ENCODE measurements at regions not wholly inside any gene's neighbourhood (a gene's known extent, or its start where the extent isn't known, plus 50 kb on each side); places are given as distances from the start of the nearest gene placed in this dataset.
"Not testable (repeated sequence)": the region's sequence is repeated elsewhere in the genome, so short reads cannot be mapped to it uniquely, and the experiment has no call there.

GRCh38 chr7:96558530-96558929 lies 151.1 kb downstream of the SEM1 start:
- DNase-seq = no peak

GRCh38 chr7:96558093-96558492 lies 151.6 kb downstream of the SEM1 start:
- DNase-seq = no peak

GRCh38 chr7:96557598-96557997 lies 152.0 kb downstream of the SEM1 start:
- DNase-seq = not testable (repeated sequence)

- no peak for DNase-seq
These were observed 161.0 kb downstream of the SEM1 start for GRCh38 chr7:96548664-96549063.

GRCh38 chr7:96547371-96547811 lies 162.3 kb downstream of the SEM1 start:
- DNase-seq = no peak

GRCh38 chr7:96546426-96546825 lies 163.2 kb downstream of the SEM1 start:
- no peak for DNase-seq

GRCh38 chr7:96539471-96539870 lies 170.2 kb downstream of the SEM1 start:
- no peak for DNase-seq

- no peak for DNase-seq
These were observed 171.0 kb downstream of the SEM1 start for GRCh38 chr7:96538632-96539031.

- no peak for DNase-seq
These were observed 175.4 kb downstream of the SEM1 start for GRCh38 chr7:96534221-96534620.

GRCh38 chr7:96532428-96532935 lies 177.2 kb downstream of the SEM1 start:
- DNase-seq = no peak

- no peak for DNase-seq
These were observed 178.3 kb downstream of the SEM1 start for GRCh38 chr7:96531331-96531730.

GRCh38 chr7:96530786-96531185 lies 178.9 kb downstream of the SEM1 start:
- DNase-seq = no peak

GRCh38 chr7:96527133-96527827 lies 182.4 kb downstream of the SEM1 start:
- DNase-seq = no peak

- DNase-seq = no peak
These were observed 183.2 kb downstream of the SEM1 start for GRCh38 chr7:96526496-96526895.

- DNase-seq = no peak
These were observed 188.4 kb downstream of the SEM1 start for GRCh38 chr7:96521068-96521894.

GRCh38 chr7:96508371-96508770 lies 186.5 kb upstream of the SLC25A13 start:
- DNase-seq = no peak

- DNase-seq = no peak
These were observed 181.7 kb upstream of the SLC25A13 start for GRCh38 chr7:96503597-96503996.

- DNase-seq = no peak
These were observed 179.4 kb upstream of the SLC25A13 start for GRCh38 chr7:96501318-96501717.

GRCh38 chr7:96499532-96499931 lies 177.6 kb upstream of the SLC25A13 start:
- DNase-seq = no peak

- no peak for DNase-seq
These were observed 175.7 kb upstream of the SLC25A13 start for GRCh38 chr7:96497567-96497966.

GRCh38 chr7:96495751-96496216 lies 173.9 kb upstream of the SLC25A13 start:
- DNase-seq = peak; percentile 10

GRCh38 chr7:96486681-96487080 lies 164.8 kb upstream of the SLC25A13 start:
- DNase-seq = no peak

- DNase-seq = no peak
These were observed 162.9 kb upstream of the SLC25A13 start for GRCh38 chr7:96484845-96485244.

GRCh38 chr7:96484091-96484490 lies 162.2 kb upstream of the SLC25A13 start:
- DNase-seq = no peak
